GM23248 (cell line): ENCODE measurements at regions not wholly inside any gene's neighbourhood (a gene's known extent, or its start where the extent isn't known, plus 50 kb on each side); places are given as distances from the start of the nearest gene placed in this dataset.

Experiments used
- EZH2 ChIP-seq: fragments of 200-600 bp; sonication (generic); IDR thresholded peaks from 2 replicates; pipeline ENCODE4 v1.6.1; 2018; ENCODE audit warnings: antibody characterized with exemption, mild to moderate bottlenecking; ENCODE audit not compliant: insufficient read depth, poor library complexity, severe bottlenecking
- EZH2phosphoT487 ChIP-seq: fragments of 200-600 bp; sonication (generic); IDR thresholded peaks from 2 replicates; pipeline ENCODE4 v1.6.1; 2018; ENCODE audit warnings: antibody characterized with exemption, moderate library complexity, mild to moderate bottlenecking, low read depth; ENCODE audit not compliant: insufficient read depth

GRCh38 chr5:73388306-73388684, 60.3 kb downstream of the FOXD1 start:
- TF ChIP-seq EZH2 (no peak), EZH2phosphoT487 (no peak)
